GM23248 (cell line): ENCODE measurements at regions not wholly inside any gene's neighbourhood (a gene's known extent, or its start where the extent isn't known, plus 50 kb on each side); places are given as distances from the start of the nearest gene placed in this dataset.

Experiments
- DNase-seq: peaks from one replicate; pipeline ENCODE4 v3.0.0-alpha.2; 2015
- H2AFZ ChIP-seq: fragments of 200-600 bp; sonication (generic); 2 replicates; pipeline ENCODE4 v1.6.1; 2016; ENCODE audit warnings: antibody characterized with exemption
- H3F3A ChIP-seq: fragments of 200-600 bp; sonication (generic); 2 replicates; pipeline ENCODE4 v1.6.1; 2016; ENCODE audit warnings: mild to moderate bottlenecking, antibody characterized with exemption, mixed run types; ENCODE audit not compliant: insufficient read depth
- H3K27ac ChIP-seq: fragments of 200-600 bp; sonication (generic); 2 replicates; pipeline ENCODE4 v1.5.1; 2016; ENCODE audit warnings: mild to moderate bottlenecking
- H3K27me3 ChIP-seq: fragments of 200-600 bp; sonication (generic); replicated peaks from 2 replicates; pipeline ENCODE4 v1.6.1; 2016; ENCODE audit warnings: mild to moderate bottlenecking; ENCODE audit not compliant: insufficient read depth
- H3K36me3 ChIP-seq: fragments of 200-600 bp; sonication (generic); 2 replicates; pipeline ENCODE4 v1.6.1; 2016; ENCODE audit warnings: low read depth, mild to moderate bottlenecking
- H3K4me1 ChIP-seq: fragments of 200-600 bp; sonication (generic); 2 replicates; pipeline ENCODE4 v1.6.1; 2016; ENCODE audit warnings: mild to moderate bottlenecking; ENCODE audit not compliant: insufficient read depth
- H3K4me2 ChIP-seq: fragments of 200-600 bp; sonication (generic); one replicate; pipeline ENCODE4 v1.6.1; 2016; ENCODE audit warnings: mild to moderate bottlenecking; ENCODE audit not compliant: unreplicated experiment
- H3K4me3 ChIP-seq: fragments of 200-600 bp; sonication (generic); 2 replicates; pipeline ENCODE4 v1.5.1; 2016; ENCODE audit warnings: mild to moderate bottlenecking
- H3K79me2 ChIP-seq: fragments of 200-600 bp; sonication (generic); 2 replicates; pipeline ENCODE4 v1.6.1; 2016; ENCODE audit warnings: mild to moderate bottlenecking; ENCODE audit not compliant: insufficient read depth
- H3K9ac ChIP-seq: fragments of 200-600 bp; sonication (generic); 2 replicates; pipeline ENCODE4 v1.6.1; 2016; ENCODE audit warnings: mild to moderate bottlenecking
- H3K9me2 ChIP-seq: fragments of 200-600 bp; sonication (generic); 2 replicates; pipeline ENCODE4 v1.6.1; 2016; ENCODE audit warnings: mixed run types, mild to moderate bottlenecking, moderate library complexity; ENCODE audit not compliant: insufficient read depth
- H3K9me3 ChIP-seq: fragments of 200-600 bp; sonication (generic); one replicate; pipeline ENCODE4 v1.6.1; 2017; ENCODE audit warnings: low read depth
- H4K20me1 ChIP-seq: fragments of 200-600 bp; sonication (generic); 2 replicates; pipeline ENCODE4 v1.6.0; 2016; ENCODE audit not compliant: insufficient read depth
- EZH2 ChIP-seq: fragments of 200-600 bp; sonication (generic); IDR thresholded peaks from 2 replicates; pipeline ENCODE4 v1.6.1; 2018; ENCODE audit warnings: antibody characterized with exemption, mild to moderate bottlenecking; ENCODE audit not compliant: insufficient read depth, poor library complexity, severe bottlenecking
- EZH2phosphoT487 ChIP-seq: fragments of 200-600 bp; sonication (generic); IDR thresholded peaks from 2 replicates; pipeline ENCODE4 v1.6.1; 2018; ENCODE audit warnings: antibody characterized with exemption, moderate library complexity, mild to moderate bottlenecking, low read depth; ENCODE audit not compliant: insufficient read depth
- WGBS, 2 experiments: methylation state at CpG; one replicate each; pipeline ENCODE4 v1.1.6; 2015 to 2017; ENCODE audit warnings: low lambda C conversion rate in 2 of 2, low coverage in 1 of 2; ENCODE audit errors: missing lambda C conversion rate in 2 of 2; 5-methylcytosine and 5-hydroxymethylcytosine counted together
- in situ Hi-C: fragments of 300-500 bp; cut with MboI; formaldehyde crosslinking; loops from 2 replicates; pipeline ENCODE4 v1.15.0; 2020

DNA sequence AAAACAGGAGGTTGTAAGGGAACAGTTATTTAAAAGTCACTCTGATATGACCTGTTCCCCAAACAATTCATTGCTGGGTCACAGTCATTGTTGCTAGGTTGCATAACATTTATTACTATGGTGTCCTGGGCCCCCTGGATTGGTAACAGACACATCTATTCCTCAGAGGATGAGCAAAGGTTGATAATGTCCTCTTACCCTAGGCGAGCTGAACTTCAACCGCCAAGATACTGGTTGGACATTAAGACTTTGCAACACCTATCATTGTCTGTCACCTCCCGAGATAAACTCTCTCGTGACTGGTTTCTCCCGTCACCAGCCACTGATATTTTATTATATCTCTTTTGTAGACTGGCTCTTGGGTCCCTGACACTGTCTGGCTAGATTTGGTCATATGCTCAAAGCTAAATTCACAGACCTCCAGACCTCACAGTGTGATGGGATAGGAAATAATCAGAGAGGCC, 361.3 kb downstream of the ZNF521 start:
- no peak overlapping the region for H3K27ac ChIP-seq
- H3K4me1 ChIP-seq, result peaks cover 31% of the 10 kb centered on the region
- no peak overlapping the region for H2AFZ ChIP-seq
- no peak for TF ChIP-seq EZH2phosphoT487
- H3K4me2 ChIP-seq, result no peak overlapping the region
- H3K27me3 ChIP-seq, result no peaks in the 10 kb centered on the region
- H3F3A ChIP-seq, result peaks cover 35% of the 10 kb centered on the region
- in situ Hi-C loops, result no loop called here
- no peaks in the 10 kb centered on the region for H3K9me3 ChIP-seq
- H3K9me2 ChIP-seq, result no peaks in the 10 kb centered on the region
- no peak overlapping the region for H3K9ac ChIP-seq
- 95 to 99% methylated on average over 5 of the region's 5 CpGs for WGBS, 2 experiments
- no peak for DNase-seq
- H3K36me3 ChIP-seq, result no peaks in the 10 kb centered on the region
- no peaks in the 10 kb centered on the region for H3K79me2 ChIP-seq
- H4K20me1 ChIP-seq, result no peaks in the 10 kb centered on the region
- H3K4me3 ChIP-seq, result no peak overlapping the region

DNA sequence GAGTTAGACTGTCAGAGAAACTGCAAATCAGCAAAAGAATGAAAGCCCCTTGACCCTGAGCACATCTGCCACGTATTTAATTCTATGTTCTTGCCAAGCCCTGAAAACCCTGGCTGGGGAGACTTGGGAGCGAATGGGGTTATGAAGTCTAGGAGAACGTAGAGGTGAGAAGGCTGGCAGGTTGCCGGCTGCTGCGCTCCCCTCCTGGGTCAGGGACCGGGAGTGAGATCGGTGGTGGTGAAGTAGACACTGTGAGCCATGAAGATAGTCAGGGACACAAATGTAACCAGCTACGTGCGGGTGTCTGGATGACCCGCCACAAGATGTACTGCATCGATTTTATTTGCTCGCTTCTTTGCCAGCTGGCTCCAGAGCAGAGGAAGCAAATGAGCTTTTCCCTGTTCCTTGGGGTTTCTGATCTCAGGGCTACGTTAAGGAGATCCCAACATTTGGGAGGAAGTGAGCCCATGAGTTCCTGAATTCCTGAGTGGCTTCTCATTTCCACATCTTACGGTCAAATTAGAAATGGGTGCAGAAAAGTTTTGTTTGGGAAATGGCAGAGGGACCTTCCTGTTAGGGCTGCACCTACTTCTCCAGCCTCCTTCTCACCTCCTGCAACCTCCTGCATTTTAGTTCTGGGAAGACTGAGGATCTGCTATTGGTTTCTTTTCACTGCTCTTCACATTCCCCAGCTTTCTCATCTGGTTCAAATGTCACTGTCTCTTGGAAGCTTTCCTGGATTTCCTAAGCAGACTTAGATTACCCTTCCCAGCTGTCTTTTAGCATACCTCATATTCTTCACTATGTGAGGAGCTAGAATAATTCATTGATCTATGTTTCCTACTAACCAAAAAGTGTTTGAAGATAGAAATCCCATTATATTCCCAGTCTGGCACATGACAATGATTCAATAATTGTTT, 360.6 kb downstream of the ZNF521 start:
- no peaks in the 10 kb centered on the region for H3K9me2 ChIP-seq
- peaks cover 33% of the 10 kb centered on the region for H3K4me1 ChIP-seq
- H3K27me3 ChIP-seq, result no peaks in the 10 kb centered on the region
- in situ Hi-C loops, result no loop called here
- H3K36me3 ChIP-seq, result no peaks in the 10 kb centered on the region
- no peaks in the 10 kb centered on the region for H3K9me3 ChIP-seq
- H3K9ac ChIP-seq, result no peak overlapping the region
- no peaks in the 10 kb centered on the region for H4K20me1 ChIP-seq
- peaks cover 42% of the 10 kb centered on the region for H3F3A ChIP-seq
- H3K4me2 ChIP-seq, result no peak overlapping the region
- no peak overlapping the region for H3K4me3 ChIP-seq
- no peak overlapping the region for H2AFZ ChIP-seq
- TF ChIP-seq EZH2phosphoT487, result no peak
- no peak for TF ChIP-seq EZH2
- H3K27ac ChIP-seq, result no peak overlapping the region
- 82% methylated on average over 14 of the region's 14 CpGs for WGBS, 2 experiments
- no peak for DNase-seq
- no peaks in the 10 kb centered on the region for H3K79me2 ChIP-seq

DNA sequence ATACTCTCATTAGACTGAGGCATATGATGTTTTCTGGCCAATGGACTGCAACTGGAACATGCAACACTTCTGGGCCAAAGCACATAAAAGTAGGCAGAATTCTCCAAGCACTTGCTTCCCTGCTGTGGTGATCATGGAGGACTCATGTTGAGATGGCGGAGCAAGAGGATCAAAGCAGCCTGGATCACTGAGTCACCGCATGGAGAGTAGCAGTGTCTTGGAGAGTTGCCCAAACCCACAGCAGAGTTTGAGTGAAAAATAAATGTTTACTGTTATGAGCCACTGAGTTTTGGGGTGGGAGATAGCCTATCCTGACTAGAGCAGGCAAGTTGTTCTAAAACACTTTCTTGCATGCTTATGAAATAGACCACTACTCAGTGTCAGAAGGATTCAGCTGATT, 359.5 kb downstream of the ZNF521 start:
- H3K27ac ChIP-seq, result no peak overlapping the region
- no peaks in the 10 kb centered on the region for H3K9me3 ChIP-seq
- peaks cover 33% of the 10 kb centered on the region for H3F3A ChIP-seq
- H3K36me3 ChIP-seq, result no peaks in the 10 kb centered on the region
- H3K9ac ChIP-seq, result no peak overlapping the region
- peak; percentile 41 for DNase-seq
- H3K27me3 ChIP-seq, result no peaks in the 10 kb centered on the region
- in situ Hi-C loops, result no loop called here
- WGBS, 2 experiments, result 54 to 72% methylated on average over 2 of the region's 2 CpGs
- H4K20me1 ChIP-seq, result no peaks in the 10 kb centered on the region
- H3K4me1 ChIP-seq, result peaks cover 24% of the 10 kb centered on the region
- H3K79me2 ChIP-seq, result no peaks in the 10 kb centered on the region
- H3K4me3 ChIP-seq, result no peak overlapping the region
- H3K9me2 ChIP-seq, result no peaks in the 10 kb centered on the region
- TF ChIP-seq EZH2, result no peak
- TF ChIP-seq EZH2phosphoT487, result no peak
- H2AFZ ChIP-seq, result no peak overlapping the region
- no peak overlapping the region for H3K4me2 ChIP-seq

DNA sequence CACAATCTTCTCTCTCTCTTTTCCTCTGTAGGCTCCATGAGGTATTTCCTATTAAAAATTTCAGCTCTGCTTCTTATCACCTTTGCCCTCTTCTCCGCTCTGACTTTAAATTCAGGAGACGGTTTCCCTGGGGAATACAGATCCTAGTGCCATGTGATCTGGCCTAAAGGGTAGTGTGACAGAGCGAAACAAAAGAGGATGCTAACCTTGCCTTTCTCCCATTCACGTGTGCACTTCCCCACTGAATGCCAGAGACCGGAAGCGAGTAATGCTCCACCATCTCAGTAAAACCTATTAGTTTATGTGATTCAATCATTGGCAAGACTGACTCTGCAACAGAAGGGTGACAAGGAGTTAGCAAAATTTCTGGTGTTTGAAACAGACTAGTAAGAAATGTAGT, 358.3 kb downstream of the ZNF521 start:
- whole genome bisulfite sequencing, 2 experiments, result 73 to 75% methylated on average over 6 of the region's 6 CpGs

More for the DNA sequence above, 358.3 kb downstream of the ZNF521 start:
- Histone ChIP-seq H3F3A (peaks cover 22% of the 10 kb centered on the region), H3K36me3 (no peaks in the 10 kb centered on the region), H3K4me2 (no peak overlapping the region), H3K4me1 (peaks cover 13% of the 10 kb centered on the region), H3K79me2 (no peaks in the 10 kb centered on the region), H3K9me3 (no peaks in the 10 kb centered on the region), H3K4me3 (no peak overlapping the region), H4K20me1 (no peaks in the 10 kb centered on the region), H3K27ac (no peak overlapping the region), H2AFZ (no peak overlapping the region), H3K9ac (no peak overlapping the region), H3K9me2 (no peaks in the 10 kb centered on the region), H3K27me3 (no peaks in the 10 kb centered on the region)
- peak; percentile 33 for DNase-seq
- TF ChIP-seq EZH2 (no peak), EZH2phosphoT487 (no peak)
- in situ Hi-C loops, result no loop called here
